WTC11 (cell line): ENCODE measurements at regions not wholly inside any gene's neighbourhood (a gene's known extent, or its start where the extent isn't known, plus 50 kb on each side); places are given as distances from the start of the nearest gene placed in this dataset.

Experiments used
- ATAC-seq: fragments of 200-7000 bp; cut with Tn5 transposase; 2 replicates; pipeline ENCODE4 v1.10.0; 2021; ENCODE audit warnings: mild to moderate bottlenecking, moderate library complexity
- CTCF ChIA-PET: fragments of 300-600 bp; sonication (Branson Sonifier 250); formaldehyde crosslinking; loops from one replicate; lab custom pipeline; 2021; ENCODE audit warnings: antibody characterized with exemption; lab: Charles Lee
- POLR2A ChIA-PET: fragments of 350-600 bp; sonication (Branson Sonifier 250); formaldehyde crosslinking; loops from one replicate; lab custom pipeline; 2021; ENCODE audit warnings: antibody characterized with exemption; lab: Charles Lee
- DNase-seq: peaks from one replicate; pipeline ENCODE4 v3.0.0; 2021; ENCODE audit warnings: low spot score
- H3K27ac Mint-ChIP-seq: 2 replicates; pipeline ENCODE4 v1.8.0; 2021; ENCODE audit warnings: mixed read lengths
- H3K27me3 Mint-ChIP-seq: 2 replicates; pipeline ENCODE4 v1.8.0; 2021; ENCODE audit warnings: low read depth, mild to moderate bottlenecking, moderate library complexity, mixed read lengths
- H3K36me3 Mint-ChIP-seq: 2 replicates; pipeline ENCODE4 v1.8.0; 2021; ENCODE audit warnings: mixed read lengths
- H3K4me1 Mint-ChIP-seq: 2 replicates; pipeline ENCODE4 v1.8.0; 2022; ENCODE audit warnings: mixed read lengths
- H3K4me3 Mint-ChIP-seq: 2 replicates; pipeline ENCODE4 v1.8.0; 2021; ENCODE audit warnings: mild to moderate bottlenecking, moderate library complexity, mixed read lengths
- H3K9me3 Mint-ChIP-seq: 2 replicates; pipeline ENCODE4 v1.8.0; 2021; ENCODE audit warnings: mixed read lengths
- AR ChIP-seq: fragments of 250-450 bp; sonication (Bioruptor Pico); IDR thresholded peaks from 2 replicates; pipeline ENCODE4 v1.9.0; 2021; ENCODE audit warnings: mild to moderate bottlenecking
- ATF3 ChIP-seq: sonication (generic); formaldehyde crosslinking; conservative IDR thresholded peaks from 2 replicates; pipeline ENCODE4 v1.8.1; 2022; ENCODE audit warnings: mild to moderate bottlenecking, missing genetic modification reagents
- ATF6 ChIP-seq: sonication (generic); formaldehyde crosslinking; IDR thresholded peaks from 2 replicates; pipeline ENCODE4 v1.8.1; 2023; ENCODE audit warnings: mild to moderate bottlenecking, missing genetic modification reagents
- FOXP4 ChIP-seq: sonication (generic); formaldehyde crosslinking; IDR thresholded peaks from 2 replicates; pipeline ENCODE4 v1.8.0; 2022; ENCODE audit warnings: mild to moderate bottlenecking, missing genetic modification reagents
- GRHL2 ChIP-seq: fragments of 250-450 bp; sonication (Bioruptor Pico); IDR thresholded peaks from 2 replicates; pipeline ENCODE4 v1.8.0; 2022; ENCODE audit warnings: mild to moderate bottlenecking, moderate library complexity; ENCODE audit not compliant: insufficient replicate concordance, severe bottlenecking
- GTF2I ChIP-seq: fragments of 250-450 bp; sonication (Bioruptor Pico); conservative IDR thresholded peaks from 2 replicates; pipeline ENCODE4 v1.4.0; 2021; ENCODE audit warnings: mild to moderate bottlenecking
- IRF2 ChIP-seq: sonication (generic); formaldehyde crosslinking; IDR thresholded peaks from 2 replicates; pipeline ENCODE4 v1.8.0; 2022; ENCODE audit warnings: low read depth, missing genetic modification reagents, borderline replicate concordance
- JAZF1 ChIP-seq: fragments of 250-450 bp; sonication (Bioruptor Pico); IDR thresholded peaks from 2 replicates; pipeline ENCODE4 v1.9.0; 2021; ENCODE audit warnings: moderate library complexity, mild to moderate bottlenecking, inconsistent platforms
- NFE2L1 ChIP-seq: sonication (generic); formaldehyde crosslinking; IDR thresholded peaks from 2 replicates; pipeline ENCODE4 v1.8.1; 2023; ENCODE audit warnings: missing genetic modification reagents
- RORB ChIP-seq: fragments of 250-450 bp; sonication (Bioruptor Pico); IDR thresholded peaks from 2 replicates; pipeline ENCODE4 v1.9.0; 2021; ENCODE audit warnings: mild to moderate bottlenecking
- TP53 ChIP-seq: sonication (generic); formaldehyde crosslinking; IDR thresholded peaks from 2 replicates; pipeline ENCODE4 v1.8.1; 2023; ENCODE audit warnings: mild to moderate bottlenecking, missing genetic modification reagents
- USF1 ChIP-seq: sonication (generic); formaldehyde crosslinking; IDR thresholded peaks from 2 replicates; pipeline ENCODE4 v1.8.0; 2022; ENCODE audit warnings: mild to moderate bottlenecking, missing genetic modification reagents
- ZBTB43 ChIP-seq: sonication (generic); formaldehyde crosslinking; IDR thresholded peaks from 2 replicates; pipeline ENCODE4 v1.8.1; 2023; ENCODE audit warnings: mild to moderate bottlenecking, missing genetic modification reagents
- ZMAT4 ChIP-seq: fragments of 250-450 bp; sonication (Bioruptor Pico); IDR thresholded peaks from 2 replicates; pipeline ENCODE4 v1.9.0; 2021; ENCODE audit warnings: mild to moderate bottlenecking
- ZNF121 ChIP-seq: sonication (generic); formaldehyde crosslinking; IDR thresholded peaks from 2 replicates; pipeline ENCODE4 v1.8.0; 2023; ENCODE audit warnings: missing genetic modification reagents
- ZNF138 ChIP-seq: sonication (generic); formaldehyde crosslinking; conservative IDR thresholded peaks from 2 replicates; pipeline ENCODE4 v1.8.1; 2022; ENCODE audit warnings: mild to moderate bottlenecking, moderate library complexity, missing genetic modification reagents
- ZNF396 ChIP-seq: fragments of 250-450 bp; sonication (Bioruptor Pico); IDR thresholded peaks from 2 replicates; pipeline ENCODE4 v1.8.0; 2021; ENCODE audit warnings: mild to moderate bottlenecking, moderate library complexity, borderline replicate concordance
- ZNF425 ChIP-seq: fragments of 250-450 bp; sonication (Bioruptor Pico); conservative IDR thresholded peaks from 2 replicates; pipeline ENCODE4 v1.9.0; 2021; ENCODE audit warnings: mild to moderate bottlenecking
- ZNF671 ChIP-seq: fragments of 250-450 bp; sonication (Bioruptor Pico); IDR thresholded peaks from 2 replicates; pipeline ENCODE4 v1.8.0; 2021; ENCODE audit warnings: mild to moderate bottlenecking

- TF ChIP-seq ATF6 (CRISPR knock-in tag) (no peak), ZNF425 (CRISPR knock-in tag) (no peak), RORB (CRISPR knock-in tag) (no peak), ZNF138 (CRISPR knock-in tag) (no peak), IRF2 (CRISPR knock-in tag) (no peak), ZBTB43 (CRISPR knock-in tag) (no peak), ZNF121 (CRISPR knock-in tag) (no peak), AR (no peak), JAZF1 (CRISPR knock-in tag) (no peak), GTF2I (no peak), NFE2L1 (no peak), GRHL2 (CRISPR knock-in tag) (no peak), FOXP4 (no peak), USF1 (CRISPR knock-in tag) (no peak), ZNF396 (CRISPR knock-in tag) (no peak), ATF3 (no peak), ZMAT4 (CRISPR knock-in tag) (no peak), ZNF671 (no peak), TP53 (CRISPR knock-in tag) (no peak)
- TF ChIP-seq, all 79 proteins: peak for 0
- CTCF ChIA-PET, result no interaction called here
- Mint-ChIP-seq H3K36me3 (peaks cover 77% of the 10 kb centered on the region), H3K9me3 (peaks cover 90% of the 10 kb centered on the region), H3K27ac (no peak overlapping the region), H3K4me3 (no peak overlapping the region), H3K4me1 (no peaks in the 10 kb centered on the region), H3K27me3 (peaks cover 7% of the 10 kb centered on the region; the same call in 1 of the 2 replicates)
- DNase-seq (no peak), ATAC-seq (no peak)
- POLR2A ChIA-PET, result no interaction called here
These were observed 773.5 kb upstream of the EEF2KMT start for GRCh38 chr16:5870886-5871691.
